Liver (tissue), 3 donors: ENCODE measurements at regions not wholly inside any gene's neighbourhood (a gene's known extent, or its start where the extent isn't known, plus 50 kb on each side); places are given as distances from the start of the nearest gene placed in this dataset.

Source experiments
- ATF3 ChIP-seq: IDR thresholded peaks from 2 replicates; pipeline ENCODE4 v1.6.1; 2016; ENCODE audit warnings: antibody characterized with exemption
- GABPA ChIP-seq, 2 donors: IDR thresholded peaks in 1 of 2; conservative IDR thresholded peaks in 1 of 2; 2 replicates each; pipeline ENCODE4 v1.6.1; 2016; ENCODE audit warnings: antibody characterized with exemption in 2 of 2, mild to moderate bottlenecking in 1 of 2, moderate library complexity in 1 of 2
- HNF4A ChIP-seq, 2 donors: conservative IDR thresholded peaks; 2 replicates each; pipeline ENCODE4 v1.6.1; 2016; ENCODE audit warnings: antibody characterized with exemption in 2 of 2, mild to moderate bottlenecking in 2 of 2
- HNF4G ChIP-seq: IDR thresholded peaks from 2 replicates; pipeline ENCODE4 v1.6.1; 2016; ENCODE audit warnings: antibody characterized with exemption
- JUND ChIP-seq, 2 donors: IDR thresholded peaks; 2 replicates each; pipeline ENCODE4 v1.6.1; 2016; ENCODE audit warnings: antibody characterized with exemption in 2 of 2
- MAX ChIP-seq: IDR thresholded peaks from 2 replicates; pipeline ENCODE4 v1.6.1; 2016; ENCODE audit warnings: antibody characterized with exemption
- RAD21 ChIP-seq, 2 donors: IDR thresholded peaks; 2 replicates each; pipeline ENCODE4 v1.6.1; 2016; ENCODE audit warnings: antibody characterized with exemption in 2 of 2, mild to moderate bottlenecking in 2 of 2
- REST ChIP-seq: IDR thresholded peaks from 2 replicates; pipeline ENCODE4 v1.6.1; 2016; ENCODE audit warnings: antibody characterized with exemption, mild to moderate bottlenecking
- RXRA ChIP-seq, 2 donors: IDR thresholded peaks; 2 replicates each; pipeline ENCODE4 v1.6.1; 2017 to 2018; ENCODE audit warnings: antibody characterized with exemption in 2 of 2, mild to moderate bottlenecking in 1 of 2
- TAF1 ChIP-seq: conservative IDR thresholded peaks from 2 replicates; pipeline ENCODE4 v1.6.1; 2016; ENCODE audit warnings: antibody characterized with exemption, mild to moderate bottlenecking
- YY1 ChIP-seq: IDR thresholded peaks from 2 replicates; pipeline ENCODE4 v1.6.1; 2016; ENCODE audit warnings: antibody characterized with exemption, mild to moderate bottlenecking
- TF ChIP-seq, protein P1 (sequence below): fragments of 150-350 bp; IDR thresholded peaks from 2 replicates; pipeline ENCODE4 v1.5.1; 2017; ENCODE audit warnings: improper control_type of control experiment, low read depth, low read length; ENCODE audit not compliant: missing input control
- donor health status: healthy.
- donor health status: healthy.

DNA sequence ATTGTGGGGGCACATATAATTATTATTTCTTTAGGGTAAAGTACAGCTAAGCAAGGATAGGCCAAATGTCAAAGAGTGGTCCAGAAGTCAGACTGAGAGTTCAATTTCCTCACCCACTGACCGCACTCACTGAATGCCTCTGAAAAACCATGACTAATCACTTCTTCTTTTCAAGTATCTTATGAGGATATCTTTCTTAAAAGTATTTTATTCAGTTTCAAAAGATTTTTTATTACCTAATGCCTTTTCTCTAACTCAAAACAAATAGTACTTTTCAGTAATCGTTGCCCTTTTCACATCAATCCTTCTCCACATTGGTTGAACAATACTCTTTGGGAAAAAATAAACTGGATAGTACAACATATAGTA, 61.7 kb upstream of the CAMK2D start:
- TF ChIP-seq, protein P1, sequence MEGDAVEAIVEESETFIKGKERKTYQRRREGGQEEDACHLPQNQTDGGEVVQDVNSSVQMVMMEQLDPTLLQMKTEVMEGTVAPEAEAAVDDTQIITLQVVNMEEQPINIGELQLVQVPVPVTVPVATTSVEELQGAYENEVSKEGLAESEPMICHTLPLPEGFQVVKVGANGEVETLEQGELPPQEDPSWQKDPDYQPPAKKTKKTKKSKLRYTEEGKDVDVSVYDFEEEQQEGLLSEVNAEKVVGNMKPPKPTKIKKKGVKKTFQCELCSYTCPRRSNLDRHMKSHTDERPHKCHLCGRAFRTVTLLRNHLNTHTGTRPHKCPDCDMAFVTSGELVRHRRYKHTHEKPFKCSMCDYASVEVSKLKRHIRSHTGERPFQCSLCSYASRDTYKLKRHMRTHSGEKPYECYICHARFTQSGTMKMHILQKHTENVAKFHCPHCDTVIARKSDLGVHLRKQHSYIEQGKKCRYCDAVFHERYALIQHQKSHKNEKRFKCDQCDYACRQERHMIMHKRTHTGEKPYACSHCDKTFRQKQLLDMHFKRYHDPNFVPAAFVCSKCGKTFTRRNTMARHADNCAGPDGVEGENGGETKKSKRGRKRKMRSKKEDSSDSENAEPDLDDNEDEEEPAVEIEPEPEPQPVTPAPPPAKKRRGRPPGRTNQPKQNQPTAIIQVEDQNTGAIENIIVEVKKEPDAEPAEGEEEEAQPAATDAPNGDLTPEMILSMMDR, result no peak
- TF ChIP-seq HNF4G (no peak), REST (no peak), RAD21 (IDR thresholded peaks at IDR 0.05) (no peak), MAX (no peak), HNF4A (conservative IDR thresholded peaks at IDR 0.05) (no peak), GABPA (IDR thresholded peaks at IDR 0.05 in 1 of 2, conservative IDR thresholded peaks at IDR 0.05 in 1 of 2) (no peak), YY1 (no peak), TAF1 (no peak), JUND (IDR thresholded peaks at IDR 0.05) (no peak), ATF3 (no peak), RXRA (IDR thresholded peaks at IDR 0.05) (no peak)
